PFSK-1 (cell line): ENCODE measurements at regions not wholly inside any gene's neighbourhood (a gene's known extent, or its start where the extent isn't known, plus 50 kb on each side); places are given as distances from the start of the nearest gene placed in this dataset.

Experiments used
- FOXP2 ChIP-seq: optimal IDR thresholded peaks from 2 replicates; pipeline ENCODE3; 2011; ENCODE audit warnings: borderline replicate concordance, control low read depth, inconsistent platforms; ENCODE audit not compliant: insufficient read depth; ENCODE audit errors: extremely low read length, extremely low read depth
- POLR2AphosphoS5 ChIP-seq: IDR thresholded peaks from 2 replicates; pipeline ENCODE4 v1.6.1; 2012; ENCODE audit warnings: low read depth, mild to moderate bottlenecking, control low read depth, low read length, moderate library complexity
- REST ChIP-seq, 2 experiments: IDR thresholded peaks; 2 replicates each; pipeline versions ENCODE4 v1.6.1 to v1.8.0; 2011 to 2012; ENCODE audit warnings: low read depth in 2 of 2, low read length in 2 of 2, control low read depth in 1 of 2, inconsistent platforms in 1 of 2, mild to moderate bottlenecking in 1 of 2, moderate library complexity in 1 of 2; ENCODE audit not compliant: insufficient read depth in 1 of 2
- SIN3A ChIP-seq: IDR thresholded peaks from 2 replicates; pipeline ENCODE4 v1.6.1; 2012; ENCODE audit warnings: mild to moderate bottlenecking, low read length, moderate library complexity, borderline replicate concordance; ENCODE audit not compliant: insufficient read depth
- TAF1 ChIP-seq: IDR thresholded peaks from 2 replicates; pipeline ENCODE4 v1.6.1; 2012; ENCODE audit warnings: low read length, control low read depth, borderline replicate concordance; ENCODE audit not compliant: insufficient read depth

GRCh38 chr2:134185639-134186038, 68.2 kb upstream of the MGAT5 start:
- TF ChIP-seq POLR2AphosphoS5 = no peak
- TF ChIP-seq REST (IDR thresholded peaks at IDR 0.05; ENCODE audit: insufficient read depth in 1 of 2, low read depth in 2 of 2, low read length in 2 of 2) = no peak
- TF ChIP-seq SIN3A = no peak
- no peak for TF ChIP-seq TAF1
- TF ChIP-seq FOXP2 = no peak
